ENCODE measurements at regions not wholly inside any gene's neighbourhood (a gene's known extent, or its start where the extent isn't known, plus 50 kb on each side); places are given as distances from the start of the nearest gene placed in this dataset.

DNA sequence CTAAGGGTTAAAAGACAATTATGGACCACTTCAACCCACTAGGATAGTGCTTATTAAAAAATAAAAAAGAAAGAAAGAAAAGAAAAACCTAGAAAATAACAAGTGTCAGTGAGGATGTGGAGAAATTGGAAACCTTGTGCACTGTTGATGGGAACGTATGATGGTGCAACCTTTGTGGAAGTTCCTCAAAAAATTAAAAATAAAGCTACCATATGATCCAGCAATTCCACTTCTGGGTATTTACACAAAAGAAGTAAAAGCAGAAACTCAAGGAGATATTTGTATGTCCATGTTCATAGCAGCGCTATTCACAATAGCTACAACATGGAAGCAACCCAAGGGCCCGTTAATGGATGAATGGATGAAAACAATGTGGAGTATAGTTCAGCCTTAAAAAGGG lies 115.2 kb upstream of the ATP1A1 start:
- WGBS, 2 experiments (ENCODE audit: extremely low coverage in 2 of 2, insufficient read length in 1 of 2) = no CpG with 5 or more reads among the region's 3 CpGs
- BruUV-seq (replicated peaks) = no TSS peak
- no peaks in the 10 kb centered on the region for H3K27me3 ChIP-seq (ENCODE audit: control insufficient read depth, insufficient read depth, low read length)
- H4K8ac ChIP-seq (ENCODE audit: low read depth in 2 of 2, low read length in 2 of 2) = no peak overlapping the region
- no peak overlapping the region for H3K18ac ChIP-seq (ENCODE audit: low read depth, low read length)
- ChIA-PET CTCF (no interaction called here), POLR2A (ENCODE audit: unreplicated experiment) (no interaction called here)
- no peak overlapping the region for H2BK20ac ChIP-seq (ENCODE audit: low read depth, low read length)
- intact Hi-C loops (cut with micrococcal nuclease) (no loop called here), dilution Hi-C loops (cut with HindIII; ENCODE audit: low sequenced_read_pairs, unreplicated experiment) (no loop called here), in situ Hi-C loops (cut with MboI; ENCODE audit: low sequenced_read_pairs) (no loop called here)
- no peak overlapping the region for H3K4me2 ChIP-seq (ENCODE audit: low read depth, low read length)
- DNase-seq (no peak), ATAC-seq (ENCODE audit: low read depth) (no peak)
- H3K9me1 ChIP-seq (ENCODE audit: insufficient read depth, low read length) = no peaks in the 10 kb centered on the region; the same call in 1 of the 2 replicates
- H2AFZ ChIP-seq (replicated peaks; ENCODE audit: low read length, poor library complexity) = no peak overlapping the region
- no peak overlapping the region for H3K4ac ChIP-seq (ENCODE audit: low read depth, low read length)
- no peak overlapping the region for H2BK5ac ChIP-seq (ENCODE audit: low read depth, low read length, poor library complexity, severe bottlenecking)
- H3K27ac ChIP-seq (ENCODE audit: insufficient read depth, low read length) = no peak overlapping the region
- no peaks in the 10 kb centered on the region for H3K36me3 ChIP-seq (ENCODE audit: control insufficient read depth, insufficient read depth, low read length)
- no peak overlapping the region for H4K91ac ChIP-seq (ENCODE audit: insufficient read depth, low read depth, low read length)
- H2BK120ac ChIP-seq (ENCODE audit: low read depth, low read length) = no peak overlapping the region
- no peak overlapping the region for H2BK15ac ChIP-seq (ENCODE audit: low read depth, low read length)
- H3K79me1 ChIP-seq (ENCODE audit: low read depth in 1 of 2, low read length in 2 of 2) = no peaks in the 10 kb centered on the region
- TF ChIP-seq CEBPB (IDR thresholded peaks at IDR 0.05; ENCODE audit: low read depth, low read length) (no peak), MAZ (IDR thresholded peaks at IDR 0.05; ENCODE audit: borderline replicate concordance, low read depth, low read length) (no peak), CHD1 (IDR thresholded peaks at IDR 0.05; ENCODE audit: low read depth, low read length) (no peak), NFE2L2 (IDR thresholded peaks at IDR 0.05; ENCODE audit: low read depth, low read length) (no peak), BHLHE40 (IDR thresholded peaks at IDR 0.05; ENCODE audit: low read depth, low read length) (no peak), RCOR1 (IDR thresholded peaks at IDR 0.05; ENCODE audit: insufficient replicate concordance, low read length) (no peak)
- TF ChIP-seq, protein P1, sequence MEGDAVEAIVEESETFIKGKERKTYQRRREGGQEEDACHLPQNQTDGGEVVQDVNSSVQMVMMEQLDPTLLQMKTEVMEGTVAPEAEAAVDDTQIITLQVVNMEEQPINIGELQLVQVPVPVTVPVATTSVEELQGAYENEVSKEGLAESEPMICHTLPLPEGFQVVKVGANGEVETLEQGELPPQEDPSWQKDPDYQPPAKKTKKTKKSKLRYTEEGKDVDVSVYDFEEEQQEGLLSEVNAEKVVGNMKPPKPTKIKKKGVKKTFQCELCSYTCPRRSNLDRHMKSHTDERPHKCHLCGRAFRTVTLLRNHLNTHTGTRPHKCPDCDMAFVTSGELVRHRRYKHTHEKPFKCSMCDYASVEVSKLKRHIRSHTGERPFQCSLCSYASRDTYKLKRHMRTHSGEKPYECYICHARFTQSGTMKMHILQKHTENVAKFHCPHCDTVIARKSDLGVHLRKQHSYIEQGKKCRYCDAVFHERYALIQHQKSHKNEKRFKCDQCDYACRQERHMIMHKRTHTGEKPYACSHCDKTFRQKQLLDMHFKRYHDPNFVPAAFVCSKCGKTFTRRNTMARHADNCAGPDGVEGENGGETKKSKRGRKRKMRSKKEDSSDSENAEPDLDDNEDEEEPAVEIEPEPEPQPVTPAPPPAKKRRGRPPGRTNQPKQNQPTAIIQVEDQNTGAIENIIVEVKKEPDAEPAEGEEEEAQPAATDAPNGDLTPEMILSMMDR (conservative IDR thresholded peaks at IDR 0.05; ENCODE audit: low read depth, low read length) = no peak
- TF ChIP-seq, protein P2, sequence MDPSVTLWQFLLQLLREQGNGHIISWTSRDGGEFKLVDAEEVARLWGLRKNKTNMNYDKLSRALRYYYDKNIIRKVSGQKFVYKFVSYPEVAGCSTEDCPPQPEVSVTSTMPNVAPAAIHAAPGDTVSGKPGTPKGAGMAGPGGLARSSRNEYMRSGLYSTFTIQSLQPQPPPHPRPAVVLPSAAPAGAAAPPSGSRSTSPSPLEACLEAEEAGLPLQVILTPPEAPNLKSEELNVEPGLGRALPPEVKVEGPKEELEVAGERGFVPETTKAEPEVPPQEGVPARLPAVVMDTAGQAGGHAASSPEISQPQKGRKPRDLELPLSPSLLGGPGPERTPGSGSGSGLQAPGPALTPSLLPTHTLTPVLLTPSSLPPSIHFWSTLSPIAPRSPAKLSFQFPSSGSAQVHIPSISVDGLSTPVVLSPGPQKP (IDR thresholded peaks at IDR 0.05; ENCODE audit: borderline replicate concordance, low read depth, low read length) = no peak
- H3K4me1 ChIP-seq (ENCODE audit: control insufficient read depth, insufficient read depth, low read length) = no peaks in the 10 kb centered on the region
- H3K4me3 ChIP-seq (ENCODE audit: insufficient read depth, low read depth, low read length) = no peak overlapping the region
- no peak overlapping the region for H2AK9ac ChIP-seq (replicated peaks; ENCODE audit: low read depth, low read length, poor library complexity)
- H4K5ac ChIP-seq (ENCODE audit: low read depth, low read length) = no peak overlapping the region
- no peak overlapping the region for H2AK5ac ChIP-seq (ENCODE audit: low read depth, low read length)
- H3K23ac ChIP-seq (ENCODE audit: low read depth, low read length) = no peak overlapping the region
- no peaks in the 10 kb centered on the region for H4K20me1 ChIP-seq (ENCODE audit: insufficient read depth, low read length)
- H3K14ac ChIP-seq (replicated peaks; ENCODE audit: low read depth, low read length) = no peak overlapping the region
- no peaks in the 10 kb centered on the region for H3K9me3 ChIP-seq (ENCODE audit: control insufficient read depth, insufficient read depth, low read length)
- H3K9ac ChIP-seq (ENCODE audit: low read depth, low read length) = no peak overlapping the region
- no peak overlapping the region for H3K56ac ChIP-seq (ENCODE audit: extremely low read depth, insufficient read depth, low read length)
